ENCODE measurements at regions not wholly inside any gene's neighbourhood (a gene's known extent, or its start where the extent isn't known, plus 50 kb on each side); places are given as distances from the start of the nearest gene placed in this dataset.
"Not testable (repeated sequence)": the region's sequence is repeated elsewhere in the genome, so short reads cannot be mapped to it uniquely, and the experiment has no call there.

GRCh38 chr2:193446967-193447366 lies 1252.2 kb upstream of the TMEFF2 start:
- Histone ChIP-seq H3K36me3 (ENCODE audit: control insufficient read depth in 2 of 2, extremely low read depth in 1 of 2, insufficient read depth in 1 of 2, low read length in 1 of 2) (no peaks in the 10 kb centered on the region), H3K4me3 (ENCODE audit: control insufficient read depth in 1 of 2, extremely low read depth in 1 of 2, low read length in 1 of 2) (no peak overlapping the region), H3K4me1 (ENCODE audit: control insufficient read depth in 1 of 2, extremely low read depth in 1 of 2, insufficient read depth in 2 of 2, low read length in 2 of 2) (no peaks in the 10 kb centered on the region), H3K27me3 (replicated peaks in 1 of 2; ENCODE audit: control insufficient read depth in 2 of 2, extremely low read depth in 1 of 2, insufficient read depth in 2 of 2, low read length in 1 of 2) (no peaks in the 10 kb centered on the region), H3K9me3 (no peaks in the 10 kb centered on the region), H3K27ac (ENCODE audit: low read length) (no peak overlapping the region)
- no peaks in the 10 kb centered on the region for H3K4me1 Mint-ChIP-seq
- DNase-seq, result no peak
- ChIA-PET CTCF (no interaction called here), POLR2A (interaction anchor here in 1 of 2 donors (0.6 kb wide), 1 partner anchor 1612 kb away, joined by 3 read pairs; no protein-coding TSS in a partner anchor)
- no peak overlapping the region for H3K4me3 Mint-ChIP-seq
- no peak for ATAC-seq (replicated peaks in 1 of 4)
- H3K27ac Mint-ChIP-seq, result no peak overlapping the region
- H3K27me3 Mint-ChIP-seq, result no peaks in the 10 kb centered on the region
- 100% methylated on average over 1 of the region's 2 CpGs for WGBS (ENCODE audit: insufficient coverage)
- no peaks in the 10 kb centered on the region for H3K36me3 Mint-ChIP-seq
- peaks cover 0 to 7% (median 0%) of the 10 kb centered on the region in 3 donors for H3K9me3 Mint-ChIP-seq

- H3K4me1 Mint-ChIP-seq, result no peaks in the 10 kb centered on the region
- no peaks in the 10 kb centered on the region for H3K27me3 Mint-ChIP-seq
- H3K4me3 Mint-ChIP-seq, result no peak overlapping the region
- no peaks in the 10 kb centered on the region for H3K36me3 Mint-ChIP-seq
- Histone ChIP-seq H3K27ac (ENCODE audit: low read length) (no peak overlapping the region), H3K4me1 (ENCODE audit: control insufficient read depth in 1 of 2, extremely low read depth in 1 of 2, insufficient read depth in 2 of 2, low read length in 2 of 2) (no peaks in the 10 kb centered on the region), H3K9me3 (no peaks in the 10 kb centered on the region), H3K36me3 (ENCODE audit: control insufficient read depth in 2 of 2, extremely low read depth in 1 of 2, insufficient read depth in 1 of 2, low read length in 1 of 2) (no peaks in the 10 kb centered on the region), H3K4me3 (ENCODE audit: control insufficient read depth in 1 of 2, extremely low read depth in 1 of 2, low read length in 1 of 2) (no peak overlapping the region), H3K27me3 (replicated peaks in 1 of 2; ENCODE audit: control insufficient read depth in 2 of 2, extremely low read depth in 1 of 2, insufficient read depth in 2 of 2, low read length in 1 of 2) (no peaks in the 10 kb centered on the region)
- H3K9me3 Mint-ChIP-seq, result peaks cover 0 to 7% (median 0%) of the 10 kb centered on the region in 3 donors
- ChIA-PET CTCF (no interaction called here), POLR2A (no interaction called here)
- WGBS (ENCODE audit: insufficient coverage), result no CpG with 5 or more reads among the region's 1 CpG
- ATAC-seq (replicated peaks in 1 of 4), result no peak
- H3K27ac Mint-ChIP-seq, result no peak overlapping the region
- DNase-seq, result no peak
Measured at GRCh38 chr2:193442293-193442692, 1247.6 kb upstream of the TMEFF2 start.

GRCh38 chr2:193428336-193428818 lies 1233.6 kb upstream of the TMEFF2 start:
- H3K9me3 Mint-ChIP-seq, result no peaks in the 10 kb centered on the region
- DNase-seq (no peak), ATAC-seq (replicated peaks in 1 of 4) (no peak)
- Histone ChIP-seq H3K36me3 (ENCODE audit: control insufficient read depth in 2 of 2, extremely low read depth in 1 of 2, insufficient read depth in 1 of 2, low read length in 1 of 2) (no peaks in the 10 kb centered on the region), H3K9me3 (no peaks in the 10 kb centered on the region), H3K4me3 (ENCODE audit: control insufficient read depth in 1 of 2, extremely low read depth in 1 of 2, low read length in 1 of 2) (no peak overlapping the region), H3K4me1 (ENCODE audit: control insufficient read depth in 1 of 2, extremely low read depth in 1 of 2, insufficient read depth in 2 of 2, low read length in 2 of 2) (no peaks in the 10 kb centered on the region), H3K27me3 (replicated peaks in 1 of 2; ENCODE audit: control insufficient read depth in 2 of 2, extremely low read depth in 1 of 2, insufficient read depth in 2 of 2, low read length in 1 of 2) (no peaks in the 10 kb centered on the region), H3K27ac (ENCODE audit: low read length) (no peak overlapping the region)
- no peak overlapping the region for H3K4me3 Mint-ChIP-seq
- no peaks in the 10 kb centered on the region for H3K27me3 Mint-ChIP-seq
- POLR2A ChIA-PET, result no interaction called here
- CTCF ChIA-PET, result no interaction called here
- no peaks in the 10 kb centered on the region for H3K4me1 Mint-ChIP-seq
- no peak overlapping the region for H3K27ac Mint-ChIP-seq
- WGBS (ENCODE audit: insufficient coverage), result no CpG with 5 or more reads among the region's 3 CpGs
- no peaks in the 10 kb centered on the region for H3K36me3 Mint-ChIP-seq

- H3K4me1 Mint-ChIP-seq; H3K27me3 ChIP-seq (replicated peaks in 1 of 2; ENCODE audit: control insufficient read depth in 2 of 2, extremely low read depth in 1 of 2, insufficient read depth in 2 of 2, low read length in 1 of 2); H3K4me3 ChIP-seq (ENCODE audit: control insufficient read depth in 1 of 2, extremely low read depth in 1 of 2, low read length in 1 of 2); H3K27ac ChIP-seq (ENCODE audit: low read length); H3K4me3 Mint-ChIP-seq; H3K27me3 Mint-ChIP-seq; H3K36me3 Mint-ChIP-seq; H3K36me3 ChIP-seq (ENCODE audit: control insufficient read depth in 2 of 2, extremely low read depth in 1 of 2, insufficient read depth in 1 of 2, low read length in 1 of 2); CTCF ChIA-PET; H3K27ac Mint-ChIP-seq; ATAC-seq (replicated peaks in 1 of 4); POLR2A ChIA-PET; H3K9me3 ChIP-seq; DNase-seq; H3K4me1 ChIP-seq (ENCODE audit: control insufficient read depth in 1 of 2, extremely low read depth in 1 of 2, insufficient read depth in 2 of 2, low read length in 2 of 2): not testable (repeated sequence)
- peaks cover 2 to 39% (median 7%) of the 10 kb centered on the region in 3 donors for H3K9me3 Mint-ChIP-seq
- 60% methylated on average over 1 of the region's 5 CpGs for whole genome bisulfite sequencing (ENCODE audit: insufficient coverage)
Measured at GRCh38 chr2:193412368-193412767, 1217.6 kb upstream of the TMEFF2 start.

- DNase-seq, result no peak
- Histone ChIP-seq H3K4me1 (ENCODE audit: control insufficient read depth in 1 of 2, extremely low read depth in 1 of 2, insufficient read depth in 2 of 2, low read length in 2 of 2) (no peaks in the 10 kb centered on the region), H3K4me3 (ENCODE audit: control insufficient read depth in 1 of 2, extremely low read depth in 1 of 2, low read length in 1 of 2) (no peak overlapping the region), H3K36me3 (ENCODE audit: control insufficient read depth in 2 of 2, extremely low read depth in 1 of 2, insufficient read depth in 1 of 2, low read length in 1 of 2) (no peaks in the 10 kb centered on the region), H3K9me3 (no peaks in the 10 kb centered on the region), H3K27me3 (replicated peaks in 1 of 2; ENCODE audit: control insufficient read depth in 2 of 2, extremely low read depth in 1 of 2, insufficient read depth in 2 of 2, low read length in 1 of 2) (no peaks in the 10 kb centered on the region), H3K27ac (ENCODE audit: low read length) (no peak overlapping the region)
- ATAC-seq (replicated peaks in 1 of 4), result no peak
- WGBS (ENCODE audit: insufficient coverage), result no CpG with 5 or more reads among the region's 1 CpG
- ChIA-PET POLR2A (no interaction called here), CTCF (no interaction called here)
- Mint-ChIP-seq H3K27me3 (no peaks in the 10 kb centered on the region), H3K27ac (no peak overlapping the region), H3K36me3 (no peaks in the 10 kb centered on the region), H3K4me3 (no peak overlapping the region), H3K9me3 (peaks cover 0 to 20% (median 7%) of the 10 kb centered on the region in 3 donors), H3K4me1 (no peaks in the 10 kb centered on the region)
Measured at GRCh38 chr2:193409951-193410350, 1215.2 kb upstream of the TMEFF2 start.

GRCh38 chr2:193382583-193382982 lies 1187.8 kb upstream of the TMEFF2 start:
- no peak overlapping the region for H3K4me3 Mint-ChIP-seq
- Histone ChIP-seq H3K4me1 (ENCODE audit: control insufficient read depth in 1 of 2, extremely low read depth in 1 of 2, insufficient read depth in 2 of 2, low read length in 2 of 2) (no peaks in the 10 kb centered on the region), H3K27ac (ENCODE audit: low read length) (no peak overlapping the region), H3K9me3 (no peaks in the 10 kb centered on the region), H3K4me3 (ENCODE audit: control insufficient read depth in 1 of 2, extremely low read depth in 1 of 2, low read length in 1 of 2) (no peak overlapping the region), H3K36me3 (ENCODE audit: control insufficient read depth in 2 of 2, extremely low read depth in 1 of 2, insufficient read depth in 1 of 2, low read length in 1 of 2) (no peaks in the 10 kb centered on the region), H3K27me3 (replicated peaks in 1 of 2; ENCODE audit: control insufficient read depth in 2 of 2, extremely low read depth in 1 of 2, insufficient read depth in 2 of 2, low read length in 1 of 2) (no peaks in the 10 kb centered on the region)
- WGBS (ENCODE audit: insufficient coverage), result no CpG with 5 or more reads among the region's 2 CpGs
- no peaks in the 10 kb centered on the region for H3K4me1 Mint-ChIP-seq
- DNase-seq (no peak), ATAC-seq (replicated peaks in 1 of 4) (no peak)
- no peak overlapping the region for H3K27ac Mint-ChIP-seq
- no peaks in the 10 kb centered on the region for H3K27me3 Mint-ChIP-seq
- ChIA-PET POLR2A (no interaction called here), CTCF (no interaction called here)
- no peaks in the 10 kb centered on the region for H3K36me3 Mint-ChIP-seq
- H3K9me3 Mint-ChIP-seq, result no peaks in the 10 kb centered on the region

GRCh38 chr2:193377789-193378188 lies 1183.1 kb upstream of the TMEFF2 start:
- Mint-ChIP-seq H3K4me1 (no peaks in the 10 kb centered on the region), H3K27me3 (no peaks in the 10 kb centered on the region), H3K36me3 (no peaks in the 10 kb centered on the region), H3K9me3 (no peaks in the 10 kb centered on the region), H3K4me3 (no peak overlapping the region), H3K27ac (no peak overlapping the region)
- H3K27ac ChIP-seq (ENCODE audit: low read length), result no peak overlapping the region
- no peaks in the 10 kb centered on the region for H3K36me3 ChIP-seq (ENCODE audit: control insufficient read depth in 2 of 2, extremely low read depth in 1 of 2, insufficient read depth in 1 of 2, low read length in 1 of 2)
- no peaks in the 10 kb centered on the region for H3K27me3 ChIP-seq (replicated peaks in 1 of 2; ENCODE audit: control insufficient read depth in 2 of 2, extremely low read depth in 1 of 2, insufficient read depth in 2 of 2, low read length in 1 of 2)
- no peaks in the 10 kb centered on the region for H3K4me1 ChIP-seq (ENCODE audit: control insufficient read depth in 1 of 2, extremely low read depth in 1 of 2, insufficient read depth in 2 of 2, low read length in 2 of 2)
- no peak overlapping the region for H3K4me3 ChIP-seq (ENCODE audit: control insufficient read depth in 1 of 2, extremely low read depth in 1 of 2, low read length in 1 of 2)
- POLR2A ChIA-PET, result no interaction called here
- CTCF ChIA-PET, result no interaction called here
- DNase-seq (no peak), ATAC-seq (replicated peaks in 1 of 4) (no peak)
- no peaks in the 10 kb centered on the region for H3K9me3 ChIP-seq

Data from T-cell (primary cell).